Endothelial cell (in vitro differentiated cells): ENCODE measurements at regions not wholly inside any gene's neighbourhood (a gene's known extent, or its start where the extent isn't known, plus 50 kb on each side); places are given as distances from the start of the nearest gene placed in this dataset.

Experiments
- DNase-seq: peaks from one replicate; pipeline ENCODE4 v3.0.0; 2021; ENCODE audit warnings: low spot score
- H3K27ac Mint-ChIP-seq: one replicate; pipeline ENCODE4 v1.8.0; 2021; ENCODE audit warnings: mixed read lengths, inconsistent platforms; ENCODE audit not compliant: unreplicated experiment
- H3K27me3 Mint-ChIP-seq: one replicate; pipeline ENCODE4 v1.8.0; 2021; ENCODE audit warnings: mild to moderate bottlenecking, moderate library complexity, mixed read lengths, inconsistent platforms; ENCODE audit not compliant: unreplicated experiment
- H3K36me3 Mint-ChIP-seq: one replicate; pipeline ENCODE4 v1.8.0; 2021; ENCODE audit warnings: mild to moderate bottlenecking, low read depth, mixed read lengths, inconsistent platforms; ENCODE audit not compliant: unreplicated experiment
- H3K4me1 Mint-ChIP-seq: one replicate; pipeline ENCODE4 v1.8.0; 2021; ENCODE audit warnings: mild to moderate bottlenecking, mixed read lengths, inconsistent platforms; ENCODE audit not compliant: unreplicated experiment
- H3K4me3 Mint-ChIP-seq: one replicate; pipeline ENCODE4 v1.8.0; 2021; ENCODE audit warnings: mild to moderate bottlenecking, mixed read lengths, inconsistent platforms; ENCODE audit not compliant: unreplicated experiment
- H3K9me3 Mint-ChIP-seq: one replicate; pipeline ENCODE4 v1.8.0; 2021; ENCODE audit warnings: mixed read lengths, inconsistent platforms; ENCODE audit not compliant: unreplicated experiment
- TF ChIP-seq, protein P1 (sequence below): fragments of 200-600 bp; sonication (generic); IDR thresholded peaks from one replicate; pipeline ENCODE4 v1.5.0; 2021; ENCODE audit warnings: antibody characterized with exemption; ENCODE audit not compliant: unreplicated experiment

DNA sequence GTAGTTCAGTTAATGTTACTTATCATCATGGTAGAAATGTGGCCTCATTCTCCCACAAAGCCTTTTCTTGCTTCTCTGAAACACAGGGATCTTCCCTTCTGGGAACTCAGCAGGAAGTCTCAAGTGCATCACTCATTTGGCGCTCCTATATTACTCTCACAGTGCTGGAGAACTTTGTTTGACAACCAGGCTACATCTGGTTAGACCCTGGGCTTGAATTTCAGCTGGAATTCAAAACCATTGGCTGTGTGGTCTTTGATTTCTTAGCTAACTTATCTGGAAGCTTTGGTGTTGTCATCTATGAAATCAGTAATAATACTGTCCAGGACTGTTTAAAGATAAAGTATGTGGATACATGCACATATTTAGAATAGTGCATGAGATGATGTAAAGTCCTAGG is 1777.1 kb downstream of the MAT2B start:
- no peak overlapping the region for H3K4me3 Mint-ChIP-seq
- TF ChIP-seq, protein P1, sequence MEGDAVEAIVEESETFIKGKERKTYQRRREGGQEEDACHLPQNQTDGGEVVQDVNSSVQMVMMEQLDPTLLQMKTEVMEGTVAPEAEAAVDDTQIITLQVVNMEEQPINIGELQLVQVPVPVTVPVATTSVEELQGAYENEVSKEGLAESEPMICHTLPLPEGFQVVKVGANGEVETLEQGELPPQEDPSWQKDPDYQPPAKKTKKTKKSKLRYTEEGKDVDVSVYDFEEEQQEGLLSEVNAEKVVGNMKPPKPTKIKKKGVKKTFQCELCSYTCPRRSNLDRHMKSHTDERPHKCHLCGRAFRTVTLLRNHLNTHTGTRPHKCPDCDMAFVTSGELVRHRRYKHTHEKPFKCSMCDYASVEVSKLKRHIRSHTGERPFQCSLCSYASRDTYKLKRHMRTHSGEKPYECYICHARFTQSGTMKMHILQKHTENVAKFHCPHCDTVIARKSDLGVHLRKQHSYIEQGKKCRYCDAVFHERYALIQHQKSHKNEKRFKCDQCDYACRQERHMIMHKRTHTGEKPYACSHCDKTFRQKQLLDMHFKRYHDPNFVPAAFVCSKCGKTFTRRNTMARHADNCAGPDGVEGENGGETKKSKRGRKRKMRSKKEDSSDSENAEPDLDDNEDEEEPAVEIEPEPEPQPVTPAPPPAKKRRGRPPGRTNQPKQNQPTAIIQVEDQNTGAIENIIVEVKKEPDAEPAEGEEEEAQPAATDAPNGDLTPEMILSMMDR = no peak
- H3K27me3 Mint-ChIP-seq = peaks cover 2% of the 10 kb centered on the region
- H3K4me1 Mint-ChIP-seq = no peaks in the 10 kb centered on the region
- no peak for DNase-seq
- H3K36me3 Mint-ChIP-seq = no peaks in the 10 kb centered on the region
- H3K9me3 Mint-ChIP-seq = no peaks in the 10 kb centered on the region
- H3K27ac Mint-ChIP-seq = no peak overlapping the region

DNA sequence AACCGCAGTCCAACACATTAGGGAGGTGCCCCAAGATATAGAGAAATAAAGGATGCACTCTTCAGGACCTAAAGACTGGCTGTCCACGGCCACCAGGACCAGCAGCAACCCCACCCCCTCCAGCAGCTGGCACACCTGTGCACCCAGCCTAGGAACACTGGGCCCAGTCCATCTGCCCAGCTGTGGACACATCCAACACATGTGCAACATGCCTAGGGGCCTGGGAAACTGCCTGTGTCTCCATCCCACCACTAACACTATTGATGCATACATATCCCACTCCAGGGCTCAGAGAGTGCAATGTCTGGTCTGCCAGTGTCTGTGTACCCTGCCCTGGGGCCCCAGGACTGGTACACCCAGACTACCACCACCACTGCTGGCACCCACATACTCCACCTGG is 1781.3 kb downstream of the MAT2B start:
- H3K4me3 Mint-ChIP-seq = no peak overlapping the region
- no peak for DNase-seq
- H3K9me3 Mint-ChIP-seq = no peaks in the 10 kb centered on the region
- no peaks in the 10 kb centered on the region for H3K4me1 Mint-ChIP-seq
- H3K27me3 Mint-ChIP-seq = peaks cover 2% of the 10 kb centered on the region
- TF ChIP-seq, protein P1 = no peak
- H3K27ac Mint-ChIP-seq = no peak overlapping the region
- no peaks in the 10 kb centered on the region for H3K36me3 Mint-ChIP-seq

DNA sequence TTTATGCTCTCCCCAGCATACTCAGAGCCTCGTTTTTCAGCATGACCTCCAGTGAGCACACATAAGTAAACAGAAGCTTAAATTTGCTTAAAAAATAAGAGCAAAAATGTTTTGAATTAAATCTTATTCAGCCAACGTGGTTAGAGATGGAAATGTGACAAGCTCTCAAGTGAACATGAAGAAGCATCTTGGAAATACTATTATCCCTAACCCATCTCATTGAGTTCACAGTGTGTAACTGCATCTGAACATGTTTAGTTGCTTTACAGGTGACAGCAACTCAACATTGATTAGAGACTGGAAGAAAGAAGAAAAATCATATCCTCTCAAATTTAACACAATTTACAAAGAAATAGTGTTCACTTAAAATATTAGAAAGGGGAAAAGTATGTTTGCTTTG is 1785.1 kb downstream of the MAT2B start:
- Mint-ChIP-seq H3K4me3 (no peak overlapping the region), H3K9me3 (no peaks in the 10 kb centered on the region), H3K4me1 (no peaks in the 10 kb centered on the region), H3K36me3 (no peaks in the 10 kb centered on the region), H3K27me3 (peaks cover 2% of the 10 kb centered on the region), H3K27ac (no peak overlapping the region)
- TF ChIP-seq, protein P1 = no peak
- no peak for DNase-seq

DNA sequence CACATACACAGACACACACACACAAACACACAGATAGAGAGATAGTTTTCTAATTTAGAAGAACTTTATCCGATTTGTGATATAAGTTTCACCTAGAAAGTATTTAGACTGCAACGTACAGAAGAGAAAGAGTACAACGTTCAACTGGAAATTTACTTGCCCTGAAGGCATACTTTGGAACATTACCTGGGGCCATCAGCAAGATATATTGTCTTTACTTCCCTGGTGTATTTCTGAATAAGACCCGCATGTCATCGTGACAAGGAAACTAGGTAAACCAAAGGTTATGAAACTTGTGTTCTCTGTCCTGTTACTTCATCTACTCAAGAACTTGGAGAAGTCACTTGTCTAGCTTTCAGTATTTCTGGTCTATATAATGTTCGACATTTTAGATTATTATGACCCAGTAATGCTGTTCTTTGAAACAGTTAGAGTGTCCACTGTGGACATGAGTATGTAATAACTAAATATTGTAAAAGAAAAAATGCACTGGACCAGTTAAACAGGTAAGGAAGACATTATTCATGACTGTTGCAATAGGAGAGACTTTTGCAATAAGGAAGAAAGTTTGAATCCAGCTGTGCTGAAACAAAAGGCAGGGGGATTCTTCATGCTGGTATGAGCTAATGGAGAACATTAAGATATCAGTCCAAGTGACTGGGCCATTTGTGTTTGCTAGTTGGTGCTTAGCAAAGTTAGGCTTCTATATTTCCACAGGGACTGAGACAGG is 1791.1 kb downstream of the MAT2B start:
- Mint-ChIP-seq H3K4me3 (no peak overlapping the region), H3K27ac (no peak overlapping the region), H3K27me3 (no peaks in the 10 kb centered on the region), H3K4me1 (no peaks in the 10 kb centered on the region), H3K9me3 (no peaks in the 10 kb centered on the region), H3K36me3 (no peaks in the 10 kb centered on the region)
- no peak for DNase-seq
- TF ChIP-seq, protein P1 = no peak

DNA sequence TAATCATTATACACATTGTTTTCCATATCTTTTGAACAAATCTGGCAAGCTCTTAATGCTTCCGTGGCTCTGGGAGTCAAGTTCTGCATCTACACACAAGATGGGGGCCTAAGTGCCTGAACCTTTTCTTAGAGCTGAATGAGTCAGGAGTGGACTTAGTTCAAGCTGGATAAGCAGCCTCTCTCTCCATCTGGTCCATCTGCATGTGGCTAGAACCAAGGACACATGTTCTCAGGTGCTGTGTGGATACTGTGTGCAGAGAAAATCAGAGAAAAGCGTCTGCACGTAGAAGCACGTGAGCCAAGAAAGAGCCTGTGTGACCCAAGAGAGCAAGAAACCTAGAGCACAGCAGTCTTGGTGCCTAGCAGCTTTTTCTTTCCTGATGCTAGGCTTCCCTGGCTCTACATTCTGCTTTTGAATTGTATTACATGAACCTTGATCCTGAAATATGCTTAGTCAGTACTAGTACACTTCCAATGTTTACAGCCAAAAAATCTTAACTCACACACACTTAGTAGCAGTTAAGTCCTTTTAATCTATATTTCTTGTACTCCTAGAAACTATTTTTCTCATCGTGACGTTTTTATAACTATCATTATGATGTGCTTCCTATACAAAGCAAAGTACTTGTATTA is 1798.9 kb downstream of the MAT2B start:
- Mint-ChIP-seq H3K4me3 (no peak overlapping the region), H3K4me1 (no peaks in the 10 kb centered on the region), H3K27me3 (no peaks in the 10 kb centered on the region), H3K27ac (no peak overlapping the region), H3K36me3 (no peaks in the 10 kb centered on the region), H3K9me3 (no peaks in the 10 kb centered on the region)
- TF ChIP-seq, protein P1 = no peak
- no peak for DNase-seq
